Gastrocnemius medialis (tissue), 4 donors: ENCODE measurements at regions not wholly inside any gene's neighbourhood (a gene's known extent, or its start where the extent isn't known, plus 50 kb on each side); places are given as distances from the start of the nearest gene placed in this dataset.
A peak's percentile ranks its signal among the peaks of the same experiment; 100 is the strongest.

Experiments used
- ATAC-seq, 2 donors: fragments of 150-250 bp; one replicate each; pipeline ENCODE4 v1.9.1; 2016
- DNase-seq, 2 donors: peaks; one replicate each; pipeline ENCODE4 v3.0.0-alpha.2; 2019
- H3K27ac ChIP-seq, 4 donors: fragments of 200-600 bp; sonication (generic); 1 replicate in 1 of 4; 2 replicates in 3 of 4; pipeline ENCODE4 v1.5.1; 2016 to 2018; ENCODE audit warnings: mild to moderate bottlenecking in 2 of 4, moderate library complexity in 1 of 4
- H3K27me3 ChIP-seq, 3 donors: fragments of 200-600 bp; sonication (generic) in 2 of 3; 1 replicate in 1 of 3; 2 replicates in 2 of 3; pipeline versions ENCODE4 v1.5.1 to v1.6.0; 2016 to 2019; ENCODE audit warnings: mild to moderate bottlenecking in 1 of 3, moderate library complexity in 1 of 3
- H3K36me3 ChIP-seq, 2 donors: fragments of 200-600 bp; sonication (generic) in 1 of 2; one replicate each; pipeline ENCODE4 v1.5.1; 2017 to 2018
- H3K4me1 ChIP-seq, 2 donors: fragments of 200-600 bp; sonication (generic) in 1 of 2; one replicate each; pipeline ENCODE4 v1.5.1; 2016 to 2017; ENCODE audit warnings: mild to moderate bottlenecking in 2 of 2
- H3K4me3 ChIP-seq, 4 donors: fragments of 200-600 bp; sonication (generic) in 3 of 4; 1 replicate in 1 of 4; 2 replicates in 3 of 4; pipeline ENCODE4 v1.5.1; 2016 to 2019; ENCODE audit warnings: mild to moderate bottlenecking in 2 of 4
- H3K9me3 ChIP-seq, 3 donors: fragments of 200-600 bp; sonication (generic) in 2 of 3; 1 replicate in 1 of 3; 2 replicates in 2 of 3; pipeline ENCODE4 v1.5.1; 2016 to 2019
- POLR2A ChIP-seq, 2 donors: fragments of 450-650 bp; IDR thresholded peaks; one replicate each; pipeline ENCODE4 v1.6.1; 2017; ENCODE audit warnings: antibody characterized with exemption in 2 of 2, mild to moderate bottlenecking in 2 of 2, moderate library complexity in 2 of 2
- in situ Hi-C, 4 donors: fragments of 200-750 bp; cut with MboI; loops; one replicate each; pipeline versions ENCODE4 v1.15.0 to v1.8.0; 2017; ENCODE audit warnings: low sequenced_read_pairs in 4 of 4
- intact Hi-C: fragments of 100-400 bp; cut with DNase I; formaldehyde crosslinking; loops from one replicate; pipeline ENCODE4 v1.15.1; 2023; ENCODE audit warnings: low total_unique reads
- TF ChIP-seq, protein P1 (sequence below), 5 experiments: fragments of 450-650 bp in 3 of 5; fragments of 200-600 bp in 2 of 5; sonication (generic) in 2 of 5; IDR thresholded peaks in 4 of 5; conservative IDR thresholded peaks in 1 of 5; 1 replicate in 4 of 5; 2 replicates in 1 of 5; pipeline ENCODE4 v1.5.1; 2016 to 2019; ENCODE audit warnings: antibody characterized with exemption in 5 of 5, mild to moderate bottlenecking in 3 of 5, moderate library complexity in 3 of 5

DNA sequence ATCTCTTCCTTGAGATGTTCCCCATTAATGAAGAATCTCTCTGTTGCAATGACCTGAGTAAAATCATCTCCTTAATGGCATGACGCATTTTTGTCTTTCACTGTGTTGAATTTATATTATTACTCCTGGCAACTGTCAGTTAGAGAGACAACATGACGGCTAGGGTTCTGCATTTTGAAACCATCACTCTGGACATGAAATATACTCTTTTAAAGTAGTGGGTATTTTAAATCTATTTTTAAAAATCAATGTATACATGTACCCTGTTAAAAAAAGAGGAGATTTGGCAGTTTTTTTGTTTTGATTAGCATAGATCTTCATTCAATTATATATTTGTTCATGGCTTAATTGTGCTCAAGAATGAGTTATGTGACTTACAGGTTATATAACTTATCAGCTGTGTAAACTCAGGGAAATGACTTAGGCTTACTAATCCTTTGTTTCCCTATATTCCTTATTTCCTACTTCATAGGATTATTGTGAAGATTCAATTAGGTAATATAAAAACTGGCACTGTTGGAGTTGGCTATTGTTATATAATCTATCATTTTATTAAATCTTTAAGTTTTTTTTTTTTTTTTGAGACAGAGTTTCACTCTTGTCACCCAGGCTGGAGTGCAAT is 632.0 kb upstream of the SPRY2 start:
- ATAC-seq = no peak
- Histone ChIP-seq H3K9me3 (no peaks in the 10 kb centered on the region), H3K4me3 (no peak overlapping the region), H3K36me3 (no peaks in the 10 kb centered on the region), H3K4me1 (no peaks in the 10 kb centered on the region), H3K27me3 (no peaks in the 10 kb centered on the region), H3K27ac (no peak overlapping the region)
- in situ Hi-C loops = no loop called here
- DNase-seq = no peak
- TF ChIP-seq, protein P1, sequence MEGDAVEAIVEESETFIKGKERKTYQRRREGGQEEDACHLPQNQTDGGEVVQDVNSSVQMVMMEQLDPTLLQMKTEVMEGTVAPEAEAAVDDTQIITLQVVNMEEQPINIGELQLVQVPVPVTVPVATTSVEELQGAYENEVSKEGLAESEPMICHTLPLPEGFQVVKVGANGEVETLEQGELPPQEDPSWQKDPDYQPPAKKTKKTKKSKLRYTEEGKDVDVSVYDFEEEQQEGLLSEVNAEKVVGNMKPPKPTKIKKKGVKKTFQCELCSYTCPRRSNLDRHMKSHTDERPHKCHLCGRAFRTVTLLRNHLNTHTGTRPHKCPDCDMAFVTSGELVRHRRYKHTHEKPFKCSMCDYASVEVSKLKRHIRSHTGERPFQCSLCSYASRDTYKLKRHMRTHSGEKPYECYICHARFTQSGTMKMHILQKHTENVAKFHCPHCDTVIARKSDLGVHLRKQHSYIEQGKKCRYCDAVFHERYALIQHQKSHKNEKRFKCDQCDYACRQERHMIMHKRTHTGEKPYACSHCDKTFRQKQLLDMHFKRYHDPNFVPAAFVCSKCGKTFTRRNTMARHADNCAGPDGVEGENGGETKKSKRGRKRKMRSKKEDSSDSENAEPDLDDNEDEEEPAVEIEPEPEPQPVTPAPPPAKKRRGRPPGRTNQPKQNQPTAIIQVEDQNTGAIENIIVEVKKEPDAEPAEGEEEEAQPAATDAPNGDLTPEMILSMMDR (IDR thresholded peaks at IDR 0.05 in 4 of 5, conservative IDR thresholded peaks at IDR 0.05 in 1 of 5) = no peak
- TF ChIP-seq POLR2A (IDR thresholded peaks at IDR 0.05) = no peak
- intact Hi-C loops = no loop called here

GRCh38 chr13:80965097-80965496 is 624.2 kb upstream of the SPRY2 start:
- H3K36me3 ChIP-seq = no peaks in the 10 kb centered on the region
- H3K27me3 ChIP-seq = no peaks in the 10 kb centered on the region
- intact Hi-C loops = no loop called here
- no peaks in the 10 kb centered on the region for H3K9me3 ChIP-seq
- H3K4me1 ChIP-seq = no peaks in the 10 kb centered on the region
- in situ Hi-C loops = no loop called here
- DNase-seq = no peak
- H3K4me3 ChIP-seq = no peak overlapping the region
- no peak for TF ChIP-seq POLR2A (IDR thresholded peaks at IDR 0.05)
- TF ChIP-seq, protein P1 (IDR thresholded peaks at IDR 0.05 in 4 of 5, conservative IDR thresholded peaks at IDR 0.05 in 1 of 5) = no peak
- no peak for ATAC-seq
- H3K27ac ChIP-seq = no peak overlapping the region

DNA sequence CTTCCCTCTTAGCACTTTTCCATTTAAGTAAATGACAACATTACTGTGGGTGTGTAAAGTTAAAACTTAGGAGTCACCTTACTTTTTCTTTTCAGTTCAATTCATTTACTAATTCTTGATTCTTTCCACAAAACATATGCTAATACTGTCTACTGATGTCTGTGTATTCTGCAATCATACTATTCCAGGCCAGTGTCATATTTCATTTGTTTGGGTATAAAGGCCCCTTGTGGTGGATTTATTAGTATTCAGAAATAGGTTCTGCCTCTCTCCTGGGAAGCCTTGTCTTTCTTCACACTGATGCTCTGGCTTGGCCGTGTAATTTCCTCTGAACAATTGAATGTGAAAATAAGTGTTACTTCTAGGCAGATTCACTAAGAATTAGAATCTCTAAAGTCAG is 621.9 kb upstream of the SPRY2 start:
- no peaks in the 10 kb centered on the region for H3K27me3 ChIP-seq
- in situ Hi-C loops = no loop called here

GRCh38 chr13:80962173-80962572 is 621.2 kb upstream of the SPRY2 start:
- TF ChIP-seq POLR2A (IDR thresholded peaks at IDR 0.05) = no peak
- TF ChIP-seq, protein P1 (IDR thresholded peaks at IDR 0.05 in 4 of 5, conservative IDR thresholded peaks at IDR 0.05 in 1 of 5) = no peak
- H3K27ac ChIP-seq = no peak overlapping the region
- intact Hi-C loops (no loop called here), in situ Hi-C loops (no loop called here)
- DNase-seq (no peak), ATAC-seq (no peak)
- H3K4me1 ChIP-seq = no peaks in the 10 kb centered on the region
- H3K27me3 ChIP-seq = no peaks in the 10 kb centered on the region
- no peak overlapping the region for H3K4me3 ChIP-seq
- no peaks in the 10 kb centered on the region for H3K36me3 ChIP-seq
- no peaks in the 10 kb centered on the region for H3K9me3 ChIP-seq

More for the DNA sequence above, 621.9 kb upstream of the SPRY2 start:
- H3K27ac ChIP-seq = no peak overlapping the region
- H3K9me3 ChIP-seq = no peaks in the 10 kb centered on the region
- H3K4me1 ChIP-seq = no peaks in the 10 kb centered on the region
- intact Hi-C loops = no loop called here
- H3K4me3 ChIP-seq = no peak overlapping the region
- H3K36me3 ChIP-seq = no peaks in the 10 kb centered on the region
- no peak for TF ChIP-seq POLR2A (IDR thresholded peaks at IDR 0.05)
- TF ChIP-seq, protein P1 (IDR thresholded peaks at IDR 0.05 in 4 of 5, conservative IDR thresholded peaks at IDR 0.05 in 1 of 5) = no peak
- ATAC-seq = peak; percentile 24 to 26
- DNase-seq = no peak
